ENCODE measurements at regions not wholly inside any gene's neighbourhood (a gene's known extent, or its start where the extent isn't known, plus 50 kb on each side); places are given as distances from the start of the nearest gene placed in this dataset.

DNA sequence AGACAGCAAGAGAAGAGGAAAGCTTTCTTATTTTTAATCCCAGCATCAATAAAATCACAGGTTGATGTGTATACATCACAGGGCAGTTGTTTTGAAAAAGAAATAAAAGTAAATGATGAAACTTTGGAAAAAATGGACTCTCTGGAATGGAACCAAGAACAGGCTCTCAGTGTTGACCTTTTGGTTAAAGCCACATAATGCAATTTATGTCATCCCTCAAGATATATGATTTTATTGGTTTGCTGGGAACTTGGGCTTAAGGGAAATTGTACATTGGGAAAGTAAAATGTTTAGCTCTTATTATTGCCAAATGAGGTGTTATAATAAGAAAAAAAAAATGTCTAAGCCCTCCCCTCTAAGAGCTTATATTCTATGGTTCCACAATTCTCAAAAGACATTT lies 139.8 kb upstream of the MTNR1B start (continued):
- TF ChIP-seq, protein P1, sequence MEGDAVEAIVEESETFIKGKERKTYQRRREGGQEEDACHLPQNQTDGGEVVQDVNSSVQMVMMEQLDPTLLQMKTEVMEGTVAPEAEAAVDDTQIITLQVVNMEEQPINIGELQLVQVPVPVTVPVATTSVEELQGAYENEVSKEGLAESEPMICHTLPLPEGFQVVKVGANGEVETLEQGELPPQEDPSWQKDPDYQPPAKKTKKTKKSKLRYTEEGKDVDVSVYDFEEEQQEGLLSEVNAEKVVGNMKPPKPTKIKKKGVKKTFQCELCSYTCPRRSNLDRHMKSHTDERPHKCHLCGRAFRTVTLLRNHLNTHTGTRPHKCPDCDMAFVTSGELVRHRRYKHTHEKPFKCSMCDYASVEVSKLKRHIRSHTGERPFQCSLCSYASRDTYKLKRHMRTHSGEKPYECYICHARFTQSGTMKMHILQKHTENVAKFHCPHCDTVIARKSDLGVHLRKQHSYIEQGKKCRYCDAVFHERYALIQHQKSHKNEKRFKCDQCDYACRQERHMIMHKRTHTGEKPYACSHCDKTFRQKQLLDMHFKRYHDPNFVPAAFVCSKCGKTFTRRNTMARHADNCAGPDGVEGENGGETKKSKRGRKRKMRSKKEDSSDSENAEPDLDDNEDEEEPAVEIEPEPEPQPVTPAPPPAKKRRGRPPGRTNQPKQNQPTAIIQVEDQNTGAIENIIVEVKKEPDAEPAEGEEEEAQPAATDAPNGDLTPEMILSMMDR (conservative IDR thresholded peaks at IDR 0.05; ENCODE audit: low read depth in 2 of 2): no peak
- TF ChIP-seq EZH2phosphoT487 (IDR thresholded peaks at IDR 0.05; ENCODE audit: unreplicated experiment): no peak
- TF ChIP-seq, protein P2, sequence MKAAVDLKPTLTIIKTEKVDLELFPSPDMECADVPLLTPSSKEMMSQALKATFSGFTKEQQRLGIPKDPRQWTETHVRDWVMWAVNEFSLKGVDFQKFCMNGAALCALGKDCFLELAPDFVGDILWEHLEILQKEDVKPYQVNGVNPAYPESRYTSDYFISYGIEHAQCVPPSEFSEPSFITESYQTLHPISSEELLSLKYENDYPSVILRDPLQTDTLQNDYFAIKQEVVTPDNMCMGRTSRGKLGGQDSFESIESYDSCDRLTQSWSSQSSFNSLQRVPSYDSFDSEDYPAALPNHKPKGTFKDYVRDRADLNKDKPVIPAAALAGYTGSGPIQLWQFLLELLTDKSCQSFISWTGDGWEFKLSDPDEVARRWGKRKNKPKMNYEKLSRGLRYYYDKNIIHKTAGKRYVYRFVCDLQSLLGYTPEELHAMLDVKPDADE (IDR thresholded peaks at IDR 0.05): no peak
- TF ChIP-seq EZH2 (IDR thresholded peaks at IDR 0.05; ENCODE audit: low read depth, unreplicated experiment): no peak
- no peak for TF ChIP-seq JUNB (IDR thresholded peaks at IDR 0.05; ENCODE audit: unreplicated experiment)
- no peak for TF ChIP-seq POLR2AphosphoS5 (IDR thresholded peaks at IDR 0.05; ENCODE audit: low read depth)

DNA sequence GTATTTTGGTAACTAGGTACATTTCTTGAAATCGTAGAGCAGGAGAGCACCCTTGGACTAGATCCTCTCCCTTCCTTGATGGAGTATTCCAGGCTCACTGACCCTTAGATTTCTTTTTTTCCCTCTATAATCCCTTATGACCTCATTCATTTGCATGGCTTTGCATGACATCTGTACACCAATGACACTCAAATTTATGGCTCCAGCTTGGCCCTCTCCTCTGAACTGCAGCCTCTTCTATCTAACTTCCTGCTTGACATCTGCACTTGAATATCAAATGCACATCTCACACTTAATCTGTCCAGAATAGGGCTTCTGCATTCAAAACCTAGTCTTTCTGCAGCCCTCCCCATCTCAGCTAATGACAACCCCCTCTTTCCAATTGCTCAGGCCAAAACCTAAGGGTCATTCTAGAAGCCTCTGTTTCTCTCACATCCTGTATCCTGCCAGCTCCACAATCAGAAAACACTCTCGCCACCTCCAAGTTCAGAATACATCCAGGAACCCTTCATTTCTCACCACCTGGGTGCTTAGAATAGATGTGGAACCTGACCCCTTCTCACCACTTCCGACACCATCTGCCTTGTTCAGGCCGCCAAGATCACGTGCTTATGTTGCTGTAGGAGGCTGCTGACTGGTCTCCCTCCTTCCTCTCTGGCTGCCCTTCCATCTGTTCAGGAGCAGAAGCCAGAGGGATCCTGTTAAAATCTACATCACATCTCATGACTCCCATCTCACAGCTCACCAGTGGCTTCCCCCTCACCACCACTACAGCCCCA lies 138.9 kb upstream of the MTNR1B start:
- H3K9me3 Mint-ChIP-seq: no peaks in the 10 kb centered on the region
- Histone ChIP-seq H3K4me1 (ENCODE audit: insufficient read depth) (peaks cover 26% of the 10 kb centered on the region), H3K4me2 (no peak overlapping the region), H3K27me3 (ENCODE audit: insufficient read depth) (no peaks in the 10 kb centered on the region), H4K20me1 (replicated peaks; ENCODE audit: insufficient read depth) (no peaks in the 10 kb centered on the region), H3K36me3 (ENCODE audit: insufficient read depth) (0 out of 2 replicates have a peak, but pooled peaks cover 4% of the 10 kb centered on the region), H3K4me3 (no peak overlapping the region), H3K27ac (ENCODE audit: low read depth) (no peak overlapping the region), H3K79me2 (replicated peaks; ENCODE audit: insufficient read depth) (no peaks in the 10 kb centered on the region), H3K9me2 (ENCODE audit: insufficient read depth) (no peaks in the 10 kb centered on the region), H2AFZ (no peak overlapping the region), H3F3A (replicated peaks; ENCODE audit: low read depth) (no peaks in the 10 kb centered on the region)
- ATAC-seq: no peak
- DNase-seq (ENCODE audit: low spot score): no peak
- H3K27me3 Mint-ChIP-seq (ENCODE audit: insufficient read depth, low read depth, poor library complexity): no peaks in the 10 kb centered on the region
- no peak overlapping the region for H3K4me3 Mint-ChIP-seq
- TF ChIP-seq ZNF114 (CRISPR knock-in tag; IDR thresholded peaks at IDR 0.05) (no peak), ZNF331 (CRISPR knock-in tag; IDR thresholded peaks at IDR 0.05; ENCODE audit: low read depth) (no peak)
- TF ChIP-seq, protein P2 (IDR thresholded peaks at IDR 0.05): no peak
- peaks cover 39% of the 10 kb centered on the region for H3K4me1 Mint-ChIP-seq
- H3K27ac Mint-ChIP-seq: peak overlapping the region; percentile 17
- peaks cover 21% of the 10 kb centered on the region for H3K36me3 Mint-ChIP-seq (ENCODE audit: low read depth)

All from GM23338 (cell line).